HG03095 (cell line): ENCODE measurements at regions not wholly inside any gene's neighbourhood (a gene's known extent, or its start where the extent isn't known, plus 50 kb on each side); places are given as distances from the start of the nearest gene placed in this dataset.
"Not testable (repeated sequence)": the region's sequence is repeated elsewhere in the genome, so short reads cannot be mapped to it uniquely, and the experiment has no call there.

ENCODE experiments used
- ATAC-seq: cut with Tn5 transposase; IDR thresholded peaks from one replicate; pipeline ENCODE4 v1.9.1; 2021; ENCODE audit warnings: moderate library complexity; ENCODE audit not compliant: unreplicated experiment

DNA sequence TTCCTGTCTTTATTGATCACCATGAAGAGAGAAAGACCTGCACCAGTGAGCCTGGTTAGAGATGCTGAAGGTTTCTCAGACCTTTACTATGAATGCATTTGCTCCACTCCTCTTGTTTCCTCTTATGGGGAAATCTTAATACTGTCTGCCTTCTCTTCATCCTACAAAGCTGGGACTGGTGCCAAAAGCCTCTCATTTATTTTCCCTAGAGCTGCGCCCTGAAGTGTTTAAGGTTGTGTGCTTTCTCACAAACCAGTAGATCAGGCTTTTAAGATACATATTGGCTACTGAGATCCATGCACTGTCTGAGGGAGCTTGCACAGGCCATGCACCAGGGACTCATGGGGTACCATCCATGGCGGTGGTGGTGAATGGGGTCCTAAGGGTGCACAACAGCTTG lies 286.1 kb upstream of the PMFBP1 start:
- ATAC-seq, result no peak

DNA sequence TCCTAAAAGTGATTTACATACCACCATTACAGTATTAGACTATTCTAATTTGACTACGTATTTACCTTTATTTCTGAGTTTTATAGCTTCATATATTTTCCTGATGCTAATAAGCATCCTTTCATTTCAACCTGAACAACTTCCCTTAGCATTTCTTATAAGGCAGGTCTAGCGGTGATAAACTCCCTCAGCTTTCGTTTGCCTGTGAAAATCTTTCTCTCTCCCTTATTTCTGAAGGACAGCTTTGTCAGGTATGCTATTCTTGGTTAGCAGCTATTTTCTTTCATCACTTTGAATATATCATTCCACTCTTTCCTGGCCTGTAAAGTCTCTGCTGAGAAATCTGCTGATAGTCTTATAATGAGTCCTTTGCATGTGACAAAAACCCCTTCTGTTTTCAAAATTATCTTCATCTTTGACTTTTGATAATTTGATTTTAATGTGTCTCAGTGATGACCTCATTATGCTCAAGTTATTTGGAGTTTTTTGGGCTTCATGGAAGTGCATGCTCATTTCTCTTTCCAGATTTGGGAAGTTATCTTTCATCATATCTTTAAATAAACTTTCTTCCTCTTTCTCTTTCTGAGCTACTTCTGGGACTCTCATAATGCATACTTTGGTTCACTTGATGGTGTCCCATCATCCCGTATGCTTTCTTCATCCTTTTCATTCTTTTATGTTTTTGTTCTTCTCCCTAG lies 285.4 kb upstream of the PMFBP1 start:
- no peak for ATAC-seq

DNA sequence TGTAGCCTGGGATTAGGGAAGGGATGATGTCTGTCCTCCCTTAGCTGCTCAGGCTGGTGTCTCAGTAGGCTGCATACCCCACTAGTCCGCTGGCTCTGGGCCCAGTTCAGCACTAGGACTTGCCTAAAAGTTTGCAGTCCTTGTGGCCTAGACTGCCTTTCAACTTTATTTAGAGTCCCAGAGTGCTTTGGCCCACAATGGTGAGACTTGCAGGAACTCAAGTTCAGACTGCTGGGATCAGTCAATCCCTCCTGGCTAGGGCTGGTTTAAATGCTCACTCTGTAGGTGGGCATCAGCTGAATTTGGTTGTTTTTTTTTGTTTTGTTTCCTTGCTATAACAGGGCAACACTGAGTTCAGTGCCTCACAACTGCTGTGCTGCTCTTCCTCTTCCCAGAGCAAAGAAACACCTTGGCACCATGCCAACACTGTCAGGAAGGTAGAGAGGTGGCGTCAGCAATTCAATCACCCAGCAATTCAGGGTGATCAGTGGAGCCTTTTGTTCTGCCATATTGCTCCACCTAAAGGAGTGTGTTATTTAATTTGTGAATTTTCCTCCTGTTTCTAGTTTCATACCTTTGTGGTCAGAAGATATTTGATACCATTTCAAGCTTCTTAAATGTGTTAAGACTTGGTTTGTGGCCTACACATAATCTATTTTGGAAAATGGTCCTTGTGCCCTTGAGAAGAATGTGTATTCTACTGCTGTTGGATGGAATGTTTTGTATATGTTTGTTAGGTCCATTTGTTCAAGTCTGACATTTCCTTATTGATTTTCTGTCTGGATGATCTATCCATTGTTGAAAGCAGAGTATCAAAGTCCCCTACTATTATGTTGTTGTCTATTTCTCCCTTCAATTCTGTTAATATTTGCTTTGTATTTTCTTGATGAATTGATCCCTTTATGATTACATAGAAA lies 284.0 kb upstream of the PMFBP1 start:
- ATAC-seq, result no peak

DNA sequence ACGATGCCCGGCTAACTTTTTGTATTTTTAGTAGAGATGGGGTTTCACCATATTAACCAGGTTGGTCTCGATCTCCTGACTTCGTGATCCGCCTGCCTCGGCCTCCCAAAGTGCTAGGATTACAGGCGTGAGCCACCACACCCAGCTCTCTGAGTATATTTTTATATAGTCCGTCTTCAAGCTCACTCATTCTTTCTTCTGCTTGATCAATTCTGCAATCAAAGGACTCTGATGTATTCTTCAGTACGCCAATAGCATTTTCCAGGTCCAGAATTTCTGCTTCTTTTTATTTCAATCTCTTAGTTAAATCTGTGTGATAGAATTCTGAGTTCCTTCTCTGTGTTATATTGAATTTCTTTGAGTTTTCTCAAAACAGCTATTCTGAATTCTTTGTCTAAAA lies 281.9 kb upstream of the PMFBP1 start:
- ATAC-seq, result not testable (repeated sequence)

DNA sequence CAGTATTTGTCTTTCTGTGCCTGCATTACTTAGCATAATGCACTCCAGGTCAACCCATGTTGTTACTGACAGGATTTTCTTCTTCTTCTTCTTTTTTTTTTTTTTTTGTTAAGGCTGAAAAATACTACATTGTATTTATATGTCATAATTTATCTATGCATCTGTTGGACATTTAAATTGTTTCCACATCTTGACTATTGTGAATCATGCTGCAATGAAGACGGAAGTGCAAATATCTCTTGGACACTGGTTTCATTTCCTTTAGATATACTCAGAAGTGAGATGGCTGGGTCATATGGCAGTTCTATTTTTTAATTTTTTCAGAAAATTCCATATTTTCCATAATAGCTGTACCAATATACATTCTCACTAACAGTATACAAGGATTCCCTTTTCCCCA lies 272.7 kb upstream of the PMFBP1 start:
- no peak for ATAC-seq

DNA sequence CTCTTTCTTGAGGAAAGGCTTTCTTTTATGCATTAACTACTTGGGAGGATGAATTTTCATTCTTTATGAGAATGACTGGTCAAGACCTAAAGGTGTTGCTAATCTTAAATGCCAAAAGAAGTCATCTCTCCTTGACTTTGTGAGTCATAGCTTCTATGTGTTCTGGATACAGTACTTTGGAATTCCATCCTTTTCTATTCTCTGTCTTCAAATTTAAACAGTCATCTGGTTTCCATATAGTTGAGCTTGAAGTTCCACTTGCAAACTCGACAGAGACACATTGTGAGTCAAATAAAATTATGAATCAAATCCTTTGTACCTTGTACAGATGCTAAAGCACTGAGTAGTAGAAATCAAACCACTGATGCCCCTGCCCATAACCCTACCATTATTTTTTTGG lies 271.9 kb upstream of the PMFBP1 start:
- ATAC-seq, result no peak

DNA sequence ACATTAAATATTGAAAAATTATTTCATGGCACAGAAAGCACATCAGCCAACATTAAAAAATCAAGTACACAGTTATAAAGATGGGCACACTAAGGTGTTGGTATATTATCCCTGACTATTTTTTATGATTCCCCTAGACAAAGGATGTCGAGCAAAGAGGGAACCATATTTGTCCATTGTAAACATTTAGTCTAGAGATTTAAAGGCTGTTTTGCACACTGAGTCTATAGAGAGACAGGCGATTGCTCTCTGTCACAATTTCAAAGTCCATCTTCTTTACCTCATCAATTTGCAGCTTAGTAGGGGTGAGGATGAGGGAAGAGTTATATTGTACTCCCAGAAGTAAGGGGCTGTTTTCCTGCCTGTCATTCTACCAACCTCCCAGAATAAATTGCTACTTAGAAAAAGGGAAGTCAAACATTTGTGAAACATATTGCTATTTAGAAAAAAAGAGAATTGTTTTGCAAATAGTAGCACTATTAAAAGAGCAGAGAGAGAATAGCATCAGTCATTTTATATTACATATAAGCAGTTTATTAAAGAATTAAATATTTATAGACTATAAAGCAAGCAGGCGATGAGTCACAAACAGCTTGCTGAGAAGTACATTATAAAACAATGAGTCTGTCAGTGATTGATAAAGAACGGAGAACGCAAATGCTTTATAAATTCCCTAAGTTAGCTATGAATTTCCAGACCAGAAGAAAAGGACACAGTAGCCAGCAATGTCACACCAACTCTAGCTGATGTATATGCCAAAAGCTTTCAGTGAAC lies 270.6 kb upstream of the PMFBP1 start:
- no peak for ATAC-seq

DNA sequence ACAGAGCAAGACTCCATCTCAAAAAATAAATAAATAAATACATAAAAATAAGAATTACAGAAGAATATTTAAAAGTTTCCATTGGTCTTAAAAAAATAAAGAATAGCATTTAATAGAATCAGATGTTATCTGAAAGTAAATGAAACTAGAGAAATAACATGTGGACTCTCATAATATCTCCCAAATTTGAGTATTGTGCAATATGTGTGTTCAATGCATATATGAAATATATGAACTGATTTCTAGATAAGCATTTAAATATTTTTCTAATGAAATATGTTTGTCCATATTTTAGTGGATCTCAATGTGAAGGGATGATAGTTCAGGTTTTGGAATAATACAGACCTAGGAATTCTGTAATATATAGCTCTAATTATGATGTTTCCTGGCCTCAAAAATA lies 265.9 kb upstream of the PMFBP1 start:
- ATAC-seq, result no peak

DNA sequence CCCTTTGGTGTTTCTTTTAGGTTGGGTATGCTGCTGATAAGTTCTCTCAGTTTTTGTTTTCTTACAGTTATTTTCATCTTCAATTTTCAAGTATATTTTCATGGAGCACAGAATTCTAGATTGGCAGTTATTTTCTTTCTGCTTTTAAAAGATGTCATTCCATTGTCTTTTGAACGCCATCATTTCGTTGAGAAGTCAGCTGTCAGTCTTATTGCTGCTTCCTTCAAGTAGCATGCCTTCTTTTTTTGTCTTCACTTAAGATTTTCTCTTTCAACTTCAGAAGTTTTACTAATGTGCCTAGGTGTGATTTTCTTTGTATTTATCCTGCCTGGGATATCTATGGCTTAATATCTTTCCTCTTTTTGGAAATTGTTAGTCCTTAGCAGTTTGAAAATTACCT lies 262.2 kb upstream of the PMFBP1 start:
- no peak for ATAC-seq

DNA sequence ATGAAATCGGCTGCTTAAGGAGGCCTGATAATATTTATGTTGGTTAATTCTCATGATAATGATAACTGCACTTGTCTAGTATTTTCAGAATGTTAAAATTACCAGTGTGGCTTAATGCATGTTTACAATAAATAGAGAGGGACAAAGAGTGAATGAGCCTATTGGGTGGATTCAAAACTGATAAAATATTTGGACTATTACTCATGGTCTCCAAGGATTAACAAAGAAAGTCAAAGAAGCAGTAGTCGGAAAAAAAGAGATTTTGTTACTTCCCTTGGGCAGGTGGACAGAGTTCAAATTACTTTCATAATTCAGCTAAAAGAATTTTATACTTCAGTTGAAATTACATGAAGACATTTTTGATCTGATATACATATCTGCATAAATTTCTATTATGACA lies 258.2 kb upstream of the PMFBP1 start:
- ATAC-seq, result no peak

DNA sequence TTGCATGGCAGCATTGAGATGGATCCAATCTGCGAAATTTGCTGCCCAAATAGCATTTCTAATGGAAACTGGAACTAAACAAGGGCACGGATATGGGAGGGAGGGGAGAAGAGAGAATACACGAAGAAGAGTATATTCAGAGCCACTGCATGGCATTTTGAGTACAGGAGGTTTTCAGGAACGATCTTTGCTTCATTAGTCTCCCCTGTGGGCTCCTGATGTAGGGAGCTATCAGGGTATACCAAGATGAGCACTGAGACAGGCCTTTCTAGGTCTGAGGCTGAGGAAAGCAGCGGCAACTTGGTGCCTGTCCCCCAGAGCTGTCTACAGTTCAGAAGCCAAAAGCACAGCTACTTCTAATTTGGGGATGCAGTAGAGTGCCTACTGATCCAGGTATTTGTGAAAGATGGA lies 257.7 kb upstream of the PMFBP1 start:
- ATAC-seq, result no peak

DNA sequence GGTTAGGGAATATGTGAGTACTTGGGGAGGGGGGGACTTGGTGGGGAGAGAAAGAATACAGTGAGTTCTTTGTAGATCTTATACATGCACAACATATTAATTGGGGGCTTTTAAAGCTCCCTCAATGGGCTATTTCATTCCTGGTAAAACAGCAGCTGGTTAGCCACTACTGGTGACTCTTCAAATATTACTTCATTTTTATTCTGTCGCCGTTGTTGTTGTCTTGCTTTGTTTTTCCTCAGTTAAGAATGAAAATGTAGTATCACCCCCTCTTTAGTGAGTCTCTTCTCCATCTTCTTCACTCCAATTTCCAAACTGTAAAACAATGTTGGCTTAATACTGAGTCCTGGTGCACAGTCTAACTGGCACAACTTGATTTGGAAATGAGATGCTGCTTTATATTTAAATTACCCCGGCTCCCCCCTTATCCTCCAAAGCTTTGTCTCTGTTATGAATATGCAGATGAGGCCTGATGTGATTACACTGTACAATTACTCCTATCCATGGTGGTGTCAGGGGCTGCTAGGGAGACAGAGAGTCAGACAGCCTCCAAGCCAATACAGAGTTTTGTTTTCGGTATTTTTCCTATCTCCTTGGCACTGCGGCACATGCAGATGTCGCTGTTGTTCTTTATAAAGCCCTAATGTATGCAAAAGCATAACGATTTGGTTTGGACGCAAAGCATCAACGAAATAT lies 256.9 kb upstream of the PMFBP1 start:
- ATAC-seq, result no peak

DNA sequence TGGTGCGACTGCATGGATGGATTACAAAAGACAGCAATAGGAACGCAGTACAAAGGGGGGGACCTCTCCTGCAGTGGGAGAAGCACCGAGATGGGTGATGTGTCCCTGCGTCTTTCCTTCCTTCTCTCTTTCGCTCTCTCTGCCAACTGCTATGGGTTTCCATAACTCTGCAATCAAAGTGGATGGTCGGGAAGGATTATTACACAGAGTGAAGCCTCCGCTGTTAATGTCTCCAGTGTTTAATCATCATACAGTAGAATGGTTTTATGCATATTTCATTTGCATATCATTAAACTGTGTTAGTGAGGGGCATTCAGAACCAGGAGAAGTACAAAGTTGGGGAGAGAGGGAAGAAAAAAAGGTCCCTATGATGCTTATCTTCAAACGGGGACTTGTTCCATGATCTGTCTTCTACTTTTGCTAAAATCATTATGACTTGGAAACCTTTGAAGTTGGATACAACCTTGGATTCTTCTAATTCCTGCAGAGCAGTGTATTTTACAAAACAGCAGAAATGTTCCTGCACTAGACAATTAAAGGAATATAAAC lies 255.9 kb upstream of the PMFBP1 start:
- ATAC-seq, result no peak

DNA sequence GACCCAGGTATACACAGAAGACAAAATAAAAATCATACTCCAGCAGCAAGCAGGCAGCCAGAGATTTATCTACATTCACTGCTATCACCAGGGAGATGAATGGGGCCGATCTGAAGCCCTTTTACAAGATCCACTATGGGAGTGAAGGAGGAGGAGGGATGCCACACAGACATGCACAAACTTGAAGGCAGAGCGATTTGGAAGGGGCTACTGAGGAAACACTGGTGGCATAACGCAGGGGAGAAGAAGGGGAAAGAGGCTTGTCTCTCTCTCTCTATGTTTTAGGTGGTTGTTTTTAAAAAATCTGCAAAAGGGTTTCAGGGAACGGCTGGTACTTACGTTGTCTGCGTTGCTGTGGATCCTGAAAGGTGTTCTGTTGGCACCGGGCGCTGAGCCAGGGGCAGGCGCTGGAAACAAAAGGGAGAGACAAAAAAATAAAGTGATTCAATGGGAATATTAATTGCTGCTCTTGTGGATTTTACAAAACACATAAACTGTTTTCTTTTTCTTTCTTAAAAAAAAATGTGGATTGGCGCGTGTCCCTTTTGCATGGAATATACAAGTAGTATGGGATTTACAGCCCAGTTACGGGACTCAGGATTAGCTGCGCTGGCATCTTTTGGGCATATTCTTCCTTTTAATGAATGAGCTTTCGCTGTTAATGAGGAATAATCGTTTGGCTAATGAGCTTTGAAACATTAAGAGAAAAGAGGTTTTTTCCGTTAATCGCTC lies 255.3 kb upstream of the PMFBP1 start:
- ATAC-seq, result no peak

DNA sequence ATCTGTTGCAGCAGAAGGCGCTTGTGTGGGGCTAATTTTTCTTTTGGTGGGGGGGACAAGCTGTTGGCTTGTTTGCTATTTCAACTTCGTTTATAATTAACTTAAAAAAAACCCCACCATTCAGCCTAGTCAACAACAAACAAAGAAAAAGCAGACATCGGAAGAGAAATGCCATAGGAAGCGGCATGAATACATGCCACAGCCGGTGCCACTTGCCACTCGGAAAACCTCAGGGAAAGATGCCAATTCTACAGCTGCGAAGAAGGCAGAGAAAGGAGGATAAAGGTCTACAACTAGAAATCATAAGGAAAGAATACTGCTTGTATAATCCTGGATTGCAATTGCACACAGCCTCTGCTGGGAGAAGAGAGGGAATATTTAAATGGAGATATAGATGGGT lies 254.4 kb upstream of the PMFBP1 start:
- no peak for ATAC-seq

DNA sequence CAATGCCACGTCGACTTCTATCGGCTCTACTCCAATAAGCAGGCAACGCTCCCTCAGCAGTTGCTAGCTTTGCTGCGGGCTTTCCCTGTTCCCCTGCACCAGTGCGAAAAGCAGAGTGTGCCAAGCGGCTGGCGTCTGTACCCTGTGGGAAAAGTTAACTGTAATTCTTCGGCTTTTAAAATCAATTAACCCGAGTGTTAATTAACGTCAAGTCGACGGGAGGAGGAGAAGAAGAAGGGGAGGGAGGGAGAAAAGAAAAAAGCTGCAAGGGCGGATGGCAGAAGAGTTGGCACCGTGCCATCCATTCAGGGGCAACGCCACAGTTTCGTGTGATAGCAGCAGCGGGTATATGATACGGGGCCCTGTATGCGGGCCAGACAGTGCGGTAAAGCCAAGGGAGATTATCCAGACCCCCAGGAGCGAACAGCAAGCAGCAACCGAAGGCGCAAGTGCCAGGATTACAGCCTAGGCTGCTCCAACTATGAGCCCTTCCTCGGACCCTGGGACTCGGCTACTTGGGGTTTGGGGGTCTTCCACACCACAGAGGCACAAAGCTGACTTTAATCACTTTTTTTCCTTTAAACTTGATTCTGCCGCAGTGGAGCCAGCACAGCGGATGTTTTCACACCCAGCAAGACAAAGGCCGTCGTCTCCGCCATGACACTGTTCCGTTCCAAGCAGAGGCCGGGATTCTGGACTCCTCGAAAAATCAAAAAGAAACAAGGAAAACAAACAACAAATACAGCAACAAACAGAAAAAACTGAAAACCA lies 253.8 kb upstream of the PMFBP1 start:
- ATAC-seq, result no peak

DNA sequence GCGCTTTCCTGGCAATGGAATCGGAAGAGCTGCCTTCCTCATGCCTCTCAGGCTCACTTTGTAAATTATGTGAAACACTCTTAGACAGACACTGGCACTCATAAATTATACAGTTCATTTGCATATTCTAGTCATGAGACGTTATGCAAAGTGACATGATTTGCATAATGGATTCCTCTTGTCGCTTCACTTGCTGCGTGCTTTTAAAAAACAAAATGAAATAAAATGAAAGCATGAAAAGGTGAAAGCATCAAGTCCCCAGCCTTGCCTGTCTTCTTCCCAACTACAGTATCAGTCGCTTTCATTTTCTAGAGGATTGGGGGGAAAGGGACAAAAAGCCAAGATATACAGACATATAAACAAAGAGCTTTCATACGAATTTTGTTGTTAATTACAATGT lies 252.8 kb upstream of the PMFBP1 start:
- no peak for ATAC-seq

DNA sequence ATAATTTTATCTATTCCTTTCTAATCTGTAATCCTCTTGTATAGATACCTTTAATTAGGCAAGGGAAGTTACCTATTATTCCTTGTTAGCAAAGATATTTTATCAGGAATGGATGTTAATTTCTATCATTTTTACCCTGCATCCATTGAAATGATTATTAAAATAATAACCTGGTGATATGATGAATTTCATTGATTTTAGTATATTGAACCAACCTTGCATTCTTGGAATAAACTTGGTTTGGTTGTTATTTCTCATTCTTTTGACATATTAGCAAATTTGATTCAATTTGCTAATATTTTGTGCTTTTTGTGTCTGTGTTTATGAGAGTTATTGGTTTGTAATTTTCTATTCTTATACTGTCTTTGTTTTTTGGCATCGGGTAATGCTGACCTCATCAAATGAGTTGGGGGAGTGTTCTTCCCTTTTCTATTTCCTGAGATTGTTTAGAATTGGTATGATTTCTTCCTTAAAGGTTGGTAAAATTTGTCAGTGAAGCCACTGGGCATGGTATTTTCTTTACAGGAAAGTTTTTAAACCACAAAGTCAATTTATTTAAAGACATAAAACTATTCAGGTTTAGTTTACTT lies 250.4 kb upstream of the PMFBP1 start:
- no peak for ATAC-seq

DNA sequence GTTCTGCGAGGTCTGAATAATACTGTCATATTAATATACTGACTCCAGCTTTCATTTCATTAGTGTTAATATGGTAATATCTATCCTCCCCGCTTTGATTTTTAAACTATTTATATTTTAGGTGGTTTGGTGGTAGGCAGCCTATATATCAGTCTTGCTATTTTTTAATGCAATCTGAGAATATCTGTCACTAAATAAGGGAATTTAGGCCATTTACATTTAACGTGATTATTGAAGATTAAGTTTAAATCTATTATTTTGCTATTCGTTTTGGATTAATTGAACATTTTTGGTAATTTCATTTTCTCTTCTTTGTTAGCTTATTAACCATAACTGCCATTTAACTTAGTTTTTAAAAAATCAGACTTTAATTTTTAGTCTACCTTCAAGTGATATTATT lies 247.7 kb upstream of the PMFBP1 start:
- no peak for ATAC-seq
